GM12878 (cell line): ENCODE measurements at regions not wholly inside any gene's neighbourhood (a gene's known extent, or its start where the extent isn't known, plus 50 kb on each side); places are given as distances from the start of the nearest gene placed in this dataset.

Experiments
- ATAC-seq: fragments of 200-7000 bp; cut with Tn5 transposase; 3 replicates; pipeline ENCODE4 v1.9.1; 2020; ENCODE audit warnings: mild to moderate bottlenecking, moderate library complexity
- BruUV-seq: library from RNA; stranded (reverse); fragments of 400-500 nt; replicated peaks from 2 replicates; lab custom pipeline; 2021; lab: Mats Ljungman, UMichigan
- CTCF ChIA-PET: fragments of 300-600 bp; sonication (Branson Sonifier 250); formaldehyde crosslinking; extraction: SDS; loops from one replicate; lab custom pipeline; 2021; ENCODE audit warnings: inconsistent platforms; lab: Yijun Ruan, JAX
- POLR2A ChIA-PET: fragments of 350-600 bp; formaldehyde crosslinking; extraction: SDS; loops from one replicate; lab custom pipeline; 2021; ENCODE audit warnings: inconsistent platforms; lab: Charles Lee
- RAD21 ChIA-PET: fragments of 300-600 bp; sonication (Branson Sonifier 250); formaldehyde crosslinking; loops from one replicate; lab custom pipeline; 2023; ENCODE audit warnings: antibody characterized with exemption; ENCODE audit not compliant: unreplicated experiment; lab: Charles Lee
- SMC1A ChIA-PET: fragments of 300-600 bp; sonication (Branson Sonifier 250); formaldehyde crosslinking; loops from one replicate; lab custom pipeline; 2023; ENCODE audit not compliant: unreplicated experiment, uncharacterized antibody; lab: Charles Lee
- DNase-seq: peaks from one replicate; pipeline ENCODE4 v3.0.0-alpha.2; 2011; ENCODE audit warnings: low read depth, low spot score
- FAIRE-seq: peaks from 3 replicates; lab custom pipeline; 2011; peaks lifted over from hg19 to GRCh38; lab: Jason Lieb, UNC
- H2AFZ ChIP-seq: 2 replicates; pipeline ENCODE4 v1.6.0; 2011; ENCODE audit warnings: low read depth, low read length, control low read depth; ENCODE audit not compliant: control insufficient read depth
- H3K27ac ChIP-seq: 2 replicates; pipeline ENCODE4 v1.5.1; 2011; ENCODE audit warnings: control low read depth; ENCODE audit not compliant: control insufficient read depth, insufficient read depth
- H3K27me3 ChIP-seq, 2 experiments: replicated peaks in 1 of 2; 2 replicates each; pipeline versions ENCODE4 v1.6.0 to v1.6.1; 2011; ENCODE audit warnings: low read length in 1 of 2; ENCODE audit not compliant: control insufficient read depth in 2 of 2, insufficient read depth in 2 of 2
- H3K36me3 ChIP-seq, 2 experiments: 2 replicates each; pipeline ENCODE4 v1.5.1; 2011; ENCODE audit warnings: low read length in 1 of 2; ENCODE audit not compliant: control insufficient read depth in 2 of 2, insufficient read depth in 2 of 2
- H3K4me1 ChIP-seq: 2 replicates; pipeline ENCODE4 v1.6.1; 2011; ENCODE audit warnings: mild to moderate bottlenecking, low read length, moderate library complexity, mixed read lengths; ENCODE audit not compliant: control insufficient read depth, insufficient read depth
- H3K4me2 ChIP-seq: 2 replicates; pipeline ENCODE4 v1.6.0; 2011; ENCODE audit warnings: control low read depth; ENCODE audit not compliant: control insufficient read depth, insufficient read depth
- H3K4me3 ChIP-seq: fragments of 200-600 bp; sonication (generic); 2 replicates; pipeline ENCODE4 v1.5.1; 2016
- H3K79me2 ChIP-seq: 2 replicates; pipeline ENCODE4 v1.6.0; 2011; ENCODE audit warnings: low read length; ENCODE audit not compliant: control insufficient read depth, insufficient read depth
- H3K9ac ChIP-seq: 2 replicates; pipeline ENCODE4 v1.8.0; 2011; ENCODE audit warnings: low read length, control low read depth, mixed read lengths; ENCODE audit not compliant: control insufficient read depth, insufficient read depth
- H3K9me3 ChIP-seq: replicated peaks from 3 replicates; pipeline ENCODE4 v1.5.1; 2011; ENCODE audit warnings: mild to moderate bottlenecking, low read length; ENCODE audit not compliant: control insufficient read depth, insufficient read depth
- H4K20me1 ChIP-seq: 2 replicates; pipeline ENCODE4 v1.6.0; 2011; ENCODE audit not compliant: control insufficient read depth, insufficient read depth
- ATF7 ChIP-seq: fragments of 450-650 bp; IDR thresholded peaks from 2 replicates; pipeline ENCODE4 v1.6.1; 2016; ENCODE audit warnings: low read depth, mild to moderate bottlenecking
- BCL11A ChIP-seq: IDR thresholded peaks from 2 replicates; pipeline ENCODE4 v1.6.1; 2011; ENCODE audit warnings: low read depth, low read length
- BRCA1 ChIP-seq: IDR thresholded peaks from 2 replicates; pipeline ENCODE4 v1.6.1; 2011; ENCODE audit warnings: low read depth, low read length, improper control_type of control experiment
- CREB1 ChIP-seq: IDR thresholded peaks from 2 replicates; pipeline ENCODE4 v1.6.1; 2012; ENCODE audit warnings: low read depth, mild to moderate bottlenecking, inconsistent platforms
- FOXK2 ChIP-seq: fragments of 450-650 bp; IDR thresholded peaks from 2 replicates; pipeline ENCODE4 v1.6.1; 2017; ENCODE audit warnings: mild to moderate bottlenecking, moderate library complexity
- GABPA ChIP-seq: IDR thresholded peaks from 2 replicates; pipeline ENCODE4 v1.6.1; 2014; ENCODE audit warnings: antibody characterized with exemption, low read depth, mild to moderate bottlenecking, inconsistent platforms
- IKZF1 ChIP-seq: fragments of 450-650 bp; conservative IDR thresholded peaks from 2 replicates; pipeline ENCODE4 v1.6.1; 2017; ENCODE audit warnings: antibody characterized with exemption, mild to moderate bottlenecking
- PAX5 ChIP-seq: IDR thresholded peaks from 2 replicates; pipeline ENCODE4 v1.6.1; 2011; ENCODE audit warnings: low read depth, low read length, borderline replicate concordance
- POLR2A ChIP-seq: IDR thresholded peaks from 2 replicates; pipeline ENCODE4 v1.6.1; 2011; ENCODE audit warnings: low read depth, mild to moderate bottlenecking, low read length
- SIX5 ChIP-seq: IDR thresholded peaks from 2 replicates; pipeline ENCODE4 v1.6.1; 2011; ENCODE audit warnings: mild to moderate bottlenecking, low read depth, low read length, moderate library complexity; ENCODE audit not compliant: severe bottlenecking
- SMARCA5 ChIP-seq: fragments of 450-650 bp; IDR thresholded peaks from 2 replicates; pipeline ENCODE4 v1.6.1; 2017; ENCODE audit warnings: mild to moderate bottlenecking
- ZNF622 ChIP-seq: fragments of 450-650 bp; IDR thresholded peaks from 2 replicates; pipeline ENCODE4 v1.6.1; 2017; ENCODE audit warnings: mild to moderate bottlenecking, inconsistent platforms
- WGBS: methylation state at CpG from one replicate; pipeline ENCODE4 v1.1.6; 2016; ENCODE audit warnings: low lambda C conversion rate; ENCODE audit not compliant: insufficient replicate concordance, insufficient coverage; ENCODE audit errors: missing lambda C conversion rate; 5-methylcytosine and 5-hydroxymethylcytosine counted together
- in situ Hi-C: fragments of 300-500 bp; cut with MboI; formaldehyde crosslinking; loops from 9 replicates; pipeline ENCODE4 v1.14.3; 2018; ENCODE audit warnings: mixed read lengths
- intact Hi-C: fragments of 100-400 bp; cut with micrococcal nuclease; formaldehyde crosslinking; loops from one replicate; pipeline ENCODE4 v1.14.2; 2022; ENCODE audit not compliant: unreplicated experiment
- TF ChIP-seq, protein P1 (sequence below): IDR thresholded peaks from 2 replicates; pipeline ENCODE4 v1.6.1; 2012; ENCODE audit warnings: low read length, inconsistent platforms
- TF ChIP-seq, protein P2 (sequence below): fragments of 450-650 bp; IDR thresholded peaks from 2 replicates; pipeline ENCODE4 v1.6.1; 2017; ENCODE audit warnings: mild to moderate bottlenecking
- TF ChIP-seq, protein P3 (sequence below): IDR thresholded peaks from 2 replicates; pipeline ENCODE4 v1.6.1; 2011; ENCODE audit warnings: low read depth, low read length, improper control_type of control experiment, borderline replicate concordance
- TF ChIP-seq, protein P4 (sequence below): fragments of 450-650 bp; formaldehyde crosslinking; IDR thresholded peaks from 2 replicates; pipeline ENCODE4 v1.5.0; 2022; ENCODE audit warnings: mild to moderate bottlenecking, missing genetic modification characterization
- TF ChIP-seq, protein P5 (sequence below): IDR thresholded peaks from 2 replicates; pipeline ENCODE4 v1.6.1; 2011; ENCODE audit warnings: mild to moderate bottlenecking, low read depth, low read length, moderate library complexity; ENCODE audit not compliant: insufficient replicate concordance

DNA sequence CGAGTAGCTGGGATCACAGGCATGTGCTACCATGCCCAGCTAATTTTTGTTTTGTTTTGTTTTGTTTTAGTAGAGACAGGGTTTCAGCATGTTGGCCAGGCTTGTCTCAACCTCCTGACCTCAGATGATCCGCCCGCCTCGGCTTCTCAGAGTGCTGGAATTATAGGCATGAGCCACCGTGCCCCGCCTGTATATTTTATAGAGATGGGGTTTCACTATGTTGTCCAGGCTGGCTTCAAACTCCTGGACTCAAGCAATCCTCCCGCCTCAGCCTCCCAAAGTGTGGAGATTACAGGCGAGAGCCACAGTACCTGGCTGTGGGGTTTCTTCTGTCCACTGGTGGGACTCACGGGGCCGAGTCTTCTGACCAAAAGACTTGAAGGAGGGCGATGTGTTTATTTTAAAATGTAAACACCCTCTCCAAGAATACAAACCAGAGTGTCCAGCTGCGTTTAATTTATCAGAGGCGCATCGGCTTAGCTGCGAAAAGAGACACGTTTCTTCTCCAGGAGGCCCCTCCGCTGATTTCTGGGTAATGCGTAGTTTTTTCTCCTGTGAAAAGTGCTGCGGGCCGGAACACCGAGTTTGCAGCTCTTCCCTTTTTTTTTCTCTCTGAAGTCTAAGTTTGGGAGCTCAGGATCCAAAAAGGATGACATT is 86.9 kb upstream of the CIBAR2 start:
- Histone ChIP-seq H3K79me2 (no peaks in the 10 kb centered on the region), H3K9me3 (no peaks in the 10 kb centered on the region), H3K36me3 (no peaks in the 10 kb centered on the region; a peak in 1 of 4 replicates), H3K27ac (no peak overlapping the region), H3K9ac (no peak overlapping the region), H3K4me3 (no peak overlapping the region), H4K20me1 (no peaks in the 10 kb centered on the region), H3K4me2 (no peak overlapping the region), H3K27me3 (no peaks in the 10 kb centered on the region), H3K4me1 (no peaks in the 10 kb centered on the region; the same call in 1 of the 2 replicates), H2AFZ (no peak overlapping the region)
- POLR2A ChIA-PET = no interaction called here
- intact Hi-C loops = no loop called here
- ATAC-seq = no peak
- DNase-seq = no peak
- CTCF ChIA-PET = interaction anchor here (1.6 kb wide), 1 partner anchor 12 kb away, joined by 5 read pairs; no protein-coding TSS in a partner anchor
- no peak for FAIRE-seq
- no TSS peak for BruUV-seq
- 68% methylated on average over 21 of the region's 21 CpGs for WGBS
- in situ Hi-C loops = no loop called here
- SMC1A ChIA-PET = interaction anchor here (0.6 kb wide), 1 partner anchor 46 kb away, joined by 4 read pairs; no protein-coding TSS in a partner anchor
- RAD21 ChIA-PET = no interaction called here
- TF ChIP-seq, protein P1, sequence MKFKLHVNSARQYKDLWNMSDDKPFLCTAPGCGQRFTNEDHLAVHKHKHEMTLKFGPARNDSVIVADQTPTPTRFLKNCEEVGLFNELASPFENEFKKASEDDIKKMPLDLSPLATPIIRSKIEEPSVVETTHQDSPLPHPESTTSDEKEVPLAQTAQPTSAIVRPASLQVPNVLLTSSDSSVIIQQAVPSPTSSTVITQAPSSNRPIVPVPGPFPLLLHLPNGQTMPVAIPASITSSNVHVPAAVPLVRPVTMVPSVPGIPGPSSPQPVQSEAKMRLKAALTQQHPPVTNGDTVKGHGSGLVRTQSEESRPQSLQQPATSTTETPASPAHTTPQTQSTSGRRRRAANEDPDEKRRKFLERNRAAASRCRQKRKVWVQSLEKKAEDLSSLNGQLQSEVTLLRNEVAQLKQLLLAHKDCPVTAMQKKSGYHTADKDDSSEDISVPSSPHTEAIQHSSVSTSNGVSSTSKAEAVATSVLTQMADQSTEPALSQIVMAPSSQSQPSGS = no peak
- TF ChIP-seq SIX5 (no peak), BCL11A (no peak), CREB1 (no peak), BRCA1 (no peak), ZNF622 (no peak), IKZF1 (no peak), SMARCA5 (no peak), GABPA (no peak), FOXK2 (no peak), PAX5 (no peak), POLR2A (no peak), ATF7 (no peak)
- TF ChIP-seq, protein P2, sequence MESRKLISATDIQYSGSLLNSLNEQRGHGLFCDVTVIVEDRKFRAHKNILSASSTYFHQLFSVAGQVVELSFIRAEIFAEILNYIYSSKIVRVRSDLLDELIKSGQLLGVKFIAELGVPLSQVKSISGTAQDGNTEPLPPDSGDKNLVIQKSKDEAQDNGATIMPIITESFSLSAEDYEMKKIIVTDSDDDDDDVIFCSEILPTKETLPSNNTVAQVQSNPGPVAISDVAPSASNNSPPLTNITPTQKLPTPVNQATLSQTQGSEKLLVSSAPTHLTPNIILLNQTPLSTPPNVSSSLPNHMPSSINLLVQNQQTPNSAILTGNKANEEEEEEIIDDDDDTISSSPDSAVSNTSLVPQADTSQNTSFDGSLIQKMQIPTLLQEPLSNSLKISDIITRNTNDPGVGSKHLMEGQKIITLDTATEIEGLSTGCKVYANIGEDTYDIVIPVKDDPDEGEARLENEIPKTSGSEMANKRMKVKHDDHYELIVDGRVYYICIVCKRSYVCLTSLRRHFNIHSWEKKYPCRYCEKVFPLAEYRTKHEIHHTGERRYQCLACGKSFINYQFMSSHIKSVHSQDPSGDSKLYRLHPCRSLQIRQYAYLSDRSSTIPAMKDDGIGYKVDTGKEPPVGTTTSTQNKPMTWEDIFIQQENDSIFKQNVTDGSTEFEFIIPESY = no peak
- TF ChIP-seq, protein P3, sequence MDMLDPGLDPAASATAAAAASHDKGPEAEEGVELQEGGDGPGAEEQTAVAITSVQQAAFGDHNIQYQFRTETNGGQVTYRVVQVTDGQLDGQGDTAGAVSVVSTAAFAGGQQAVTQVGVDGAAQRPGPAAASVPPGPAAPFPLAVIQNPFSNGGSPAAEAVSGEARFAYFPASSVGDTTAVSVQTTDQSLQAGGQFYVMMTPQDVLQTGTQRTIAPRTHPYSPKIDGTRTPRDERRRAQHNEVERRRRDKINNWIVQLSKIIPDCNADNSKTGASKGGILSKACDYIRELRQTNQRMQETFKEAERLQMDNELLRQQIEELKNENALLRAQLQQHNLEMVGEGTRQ = no peak
- TF ChIP-seq, protein P4, sequence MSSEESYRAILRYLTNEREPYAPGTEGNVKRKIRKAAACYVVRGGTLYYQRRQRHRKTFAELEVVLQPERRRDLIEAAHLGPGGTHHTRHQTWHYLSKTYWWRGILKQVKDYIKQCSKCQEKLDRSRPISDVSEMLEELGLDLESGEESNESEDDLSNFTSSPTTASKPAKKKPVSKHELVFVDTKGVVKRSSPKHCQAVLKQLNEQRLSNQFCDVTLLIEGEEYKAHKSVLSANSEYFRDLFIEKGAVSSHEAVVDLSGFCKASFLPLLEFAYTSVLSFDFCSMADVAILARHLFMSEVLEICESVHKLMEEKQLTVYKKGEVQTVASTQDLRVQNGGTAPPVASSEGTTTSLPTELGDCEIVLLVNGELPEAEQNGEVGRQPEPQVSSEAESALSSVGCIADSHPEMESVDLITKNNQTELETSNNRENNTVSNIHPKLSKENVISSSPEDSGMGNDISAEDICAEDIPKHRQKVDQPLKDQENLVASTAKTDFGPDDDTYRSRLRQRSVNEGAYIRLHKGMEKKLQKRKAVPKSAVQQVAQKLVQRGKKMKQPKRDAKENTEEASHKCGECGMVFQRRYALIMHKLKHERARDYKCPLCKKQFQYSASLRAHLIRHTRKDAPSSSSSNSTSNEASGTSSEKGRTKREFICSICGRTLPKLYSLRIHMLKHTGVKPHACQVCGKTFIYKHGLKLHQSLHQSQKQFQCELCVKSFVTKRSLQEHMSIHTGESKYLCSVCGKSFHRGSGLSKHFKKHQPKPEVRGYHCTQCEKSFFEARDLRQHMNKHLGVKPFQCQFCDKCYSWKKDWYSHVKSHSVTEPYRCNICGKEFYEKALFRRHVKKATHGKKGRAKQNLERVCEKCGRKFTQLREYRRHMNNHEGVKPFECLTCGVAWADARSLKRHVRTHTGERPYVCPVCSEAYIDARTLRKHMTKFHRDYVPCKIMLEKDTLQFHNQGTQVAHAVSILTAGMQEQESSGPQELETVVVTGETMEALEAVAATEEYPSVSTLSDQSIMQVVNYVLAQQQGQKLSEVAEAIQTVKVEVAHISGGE = no peak
- TF ChIP-seq, protein P5, sequence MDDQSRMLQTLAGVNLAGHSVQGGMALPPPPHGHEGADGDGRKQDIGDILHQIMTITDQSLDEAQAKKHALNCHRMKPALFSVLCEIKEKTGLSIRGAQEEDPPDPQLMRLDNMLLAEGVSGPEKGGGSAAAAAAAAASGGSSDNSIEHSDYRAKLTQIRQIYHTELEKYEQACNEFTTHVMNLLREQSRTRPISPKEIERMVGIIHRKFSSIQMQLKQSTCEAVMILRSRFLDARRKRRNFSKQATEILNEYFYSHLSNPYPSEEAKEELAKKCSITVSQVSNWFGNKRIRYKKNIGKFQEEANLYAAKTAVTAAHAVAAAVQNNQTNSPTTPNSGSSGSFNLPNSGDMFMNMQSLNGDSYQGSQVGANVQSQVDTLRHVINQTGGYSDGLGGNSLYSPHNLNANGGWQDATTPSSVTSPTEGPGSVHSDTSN = no peak
